GM21723 (cell line): ENCODE measurements at regions not wholly inside any gene's neighbourhood (a gene's known extent, or its start where the extent isn't known, plus 50 kb on each side); places are given as distances from the start of the nearest gene placed in this dataset.
"Not testable (repeated sequence)": the region's sequence is repeated elsewhere in the genome, so short reads cannot be mapped to it uniquely, and the experiment has no call there.

Experiments used
- ATAC-seq: cut with Tn5 transposase; IDR thresholded peaks from one replicate; pipeline ENCODE4 v1.9.1; 2021; ENCODE audit warnings: mild to moderate bottlenecking, moderate library complexity; ENCODE audit not compliant: unreplicated experiment

DNA sequence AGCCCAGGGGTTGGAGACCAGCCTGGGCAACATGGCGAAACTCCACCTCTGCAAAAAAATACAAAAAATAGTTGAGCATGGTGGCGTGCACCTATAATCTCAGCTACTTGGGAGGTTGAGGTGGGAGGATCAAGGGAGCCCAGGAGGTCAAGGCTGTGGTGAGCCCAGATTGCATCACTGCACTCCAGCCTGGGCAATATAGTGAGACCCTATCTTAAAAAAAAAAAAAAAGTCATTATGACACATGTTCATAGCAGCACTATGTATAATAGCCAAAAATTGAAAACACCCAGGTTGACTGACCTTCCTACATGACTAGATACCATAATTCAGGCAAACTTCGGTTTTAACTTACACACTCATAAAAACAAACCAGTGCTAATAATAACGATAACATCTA, 90.8 kb upstream of the RBPJ start:
- no peak for ATAC-seq

- ATAC-seq, result no peak
Measured at GRCh38 chr4:26233350-26233749, 87.5 kb upstream of the RBPJ start.

GRCh38 chr4:26235500-26235899, 85.3 kb upstream of the RBPJ start:
- no peak for ATAC-seq

- no peak for ATAC-seq
Measured at GRCh38 chr4:26237916-26238315, 82.9 kb upstream of the RBPJ start.

DNA sequence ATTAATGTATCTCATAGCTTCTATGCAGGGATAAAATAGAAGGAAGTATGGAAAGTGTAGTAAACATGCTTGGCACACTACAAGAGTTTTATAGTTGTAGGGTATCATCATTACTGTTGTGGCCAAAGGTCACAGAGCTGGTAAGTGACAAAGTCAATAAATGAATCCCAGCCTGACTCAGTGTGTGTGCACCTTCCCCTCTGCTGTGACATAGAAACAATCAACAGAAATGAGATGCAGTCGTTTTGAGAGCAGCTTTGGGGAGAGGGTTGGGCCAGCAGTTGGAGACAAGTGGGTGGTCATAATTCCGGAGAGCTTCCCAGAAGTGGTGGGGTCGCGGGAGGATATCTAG, 82.4 kb upstream of the RBPJ start:
- ATAC-seq, result no peak

DNA sequence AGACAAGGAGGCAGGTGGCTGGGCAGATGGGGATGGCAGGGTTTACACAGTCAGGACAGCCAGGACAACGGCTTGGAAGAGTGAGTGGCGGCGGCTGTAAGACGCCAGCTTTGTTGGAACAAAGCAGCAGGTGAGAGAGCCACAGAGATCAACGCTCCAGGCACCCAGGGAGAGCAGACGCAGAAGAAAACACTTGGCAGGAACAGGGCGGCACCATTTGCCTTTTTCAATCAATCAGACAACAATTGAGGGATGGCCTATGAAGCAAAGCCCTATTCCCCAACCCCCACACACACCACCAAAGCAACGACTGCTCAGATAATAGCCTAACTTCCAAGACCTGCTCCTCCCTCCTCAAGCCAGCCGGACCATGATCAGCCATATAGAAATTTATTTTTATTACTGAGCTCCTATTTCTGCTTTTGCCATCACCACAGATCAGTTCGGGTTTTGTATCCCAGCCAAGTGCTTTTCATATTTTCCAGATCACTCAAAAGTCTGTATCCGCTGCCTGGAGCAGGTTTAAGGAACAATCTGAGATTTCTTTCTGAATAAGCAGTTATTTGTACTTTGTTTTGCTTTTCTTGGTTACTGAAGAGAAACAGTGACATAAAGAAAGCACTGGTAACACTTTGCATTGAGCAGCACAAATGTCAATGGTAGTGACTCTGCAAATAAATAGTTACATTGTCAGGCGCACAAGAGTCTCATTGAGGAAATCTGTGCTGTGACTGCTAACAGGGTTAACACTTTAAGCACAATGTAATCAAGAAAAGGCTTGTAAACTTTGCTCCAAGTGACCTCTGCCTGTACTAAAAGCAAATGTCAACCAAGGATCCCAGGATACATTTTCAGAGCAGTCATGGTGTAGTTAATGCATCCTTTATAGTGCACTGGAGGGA, 81.8 kb upstream of the RBPJ start:
- ATAC-seq, result no peak

GRCh38 chr4:26239801-26240200, 81.0 kb upstream of the RBPJ start:
- ATAC-seq, result no peak

DNA sequence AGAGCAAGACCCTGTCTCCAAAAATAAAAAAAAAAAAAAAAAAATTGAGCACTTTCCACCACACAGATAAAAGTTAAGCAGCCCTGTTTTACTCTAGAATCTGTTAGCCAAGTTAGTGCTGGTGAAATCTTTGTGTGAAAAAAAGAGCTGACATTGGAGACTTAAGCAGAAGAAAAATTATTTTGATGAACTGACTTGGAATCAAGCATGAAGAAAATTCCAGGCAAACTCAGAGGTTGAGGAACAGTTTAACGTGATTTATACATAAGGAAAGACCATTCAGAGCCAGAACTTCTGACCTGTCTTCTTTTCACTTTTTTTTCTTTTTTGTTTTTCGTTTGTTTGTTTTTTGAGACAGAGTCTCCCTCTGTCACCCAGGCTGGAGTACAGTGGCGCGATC, 79.6 kb upstream of the RBPJ start:
- ATAC-seq, result no peak

GRCh38 chr4:26242451-26242850, 78.4 kb upstream of the RBPJ start:
- ATAC-seq, result no peak

DNA sequence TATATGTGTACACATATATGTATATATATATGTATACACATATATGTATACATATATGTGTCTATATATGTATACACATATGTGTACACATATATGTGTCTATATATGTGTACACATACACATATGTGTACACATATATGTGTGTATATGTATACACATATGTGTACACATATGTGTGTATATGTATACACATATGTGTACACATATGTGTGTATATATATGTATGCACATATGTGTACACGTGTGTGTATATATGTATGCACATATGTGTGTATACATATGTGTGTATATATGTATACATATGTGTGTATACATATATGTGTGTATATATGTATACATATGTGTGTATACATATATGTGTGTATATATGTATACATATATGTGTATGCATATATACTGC, 76.7 kb upstream of the RBPJ start:
- not testable (repeated sequence) for ATAC-seq

GRCh38 chr4:26248647-26249046, 72.2 kb upstream of the RBPJ start:
- ATAC-seq, result no peak

GRCh38 chr4:26252349-26253025, 68.3 kb upstream of the RBPJ start:
- no peak for ATAC-seq

DNA sequence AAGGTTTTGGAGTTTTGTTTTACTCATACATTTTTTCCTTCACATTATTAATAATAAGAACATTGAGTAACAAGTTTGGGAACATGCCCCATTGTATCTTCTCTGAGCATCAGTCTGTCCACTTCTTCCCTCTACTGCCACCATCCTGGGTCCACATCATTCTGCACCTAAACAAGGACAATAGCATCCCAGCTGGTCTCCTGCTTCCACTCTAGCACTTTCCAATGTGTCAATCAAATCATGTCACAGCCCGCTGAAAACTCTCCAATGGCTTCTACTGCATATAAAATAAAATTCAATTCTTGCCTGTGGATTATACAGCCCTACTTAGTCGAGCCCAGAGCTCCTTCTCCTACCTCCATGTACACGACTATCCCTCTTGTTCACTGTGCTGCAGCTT, 66.8 kb upstream of the RBPJ start:
- ATAC-seq, result no peak

- no peak for ATAC-seq
Measured at GRCh38 chr4:26255989-26256388, 64.8 kb upstream of the RBPJ start.

DNA sequence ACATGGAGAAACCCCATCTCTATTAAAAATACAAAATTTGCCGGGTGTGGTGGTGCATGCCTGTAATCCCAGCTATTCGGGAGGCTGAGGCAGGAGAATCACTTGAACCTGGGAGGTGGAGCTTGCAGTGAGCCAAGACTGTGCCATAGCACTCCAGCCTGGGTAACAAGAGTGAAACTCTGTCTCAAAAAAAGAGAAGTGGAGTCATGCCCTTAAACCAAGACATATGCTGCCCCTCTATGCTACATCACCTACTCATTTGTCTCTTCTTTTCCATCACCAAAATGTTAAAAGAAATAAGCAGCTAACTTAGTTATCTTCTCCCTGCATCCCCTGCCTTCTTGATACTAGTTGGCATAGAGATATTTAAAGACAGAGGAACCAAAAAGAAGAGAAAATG, 63.4 kb upstream of the RBPJ start:
- not testable (repeated sequence) for ATAC-seq

DNA sequence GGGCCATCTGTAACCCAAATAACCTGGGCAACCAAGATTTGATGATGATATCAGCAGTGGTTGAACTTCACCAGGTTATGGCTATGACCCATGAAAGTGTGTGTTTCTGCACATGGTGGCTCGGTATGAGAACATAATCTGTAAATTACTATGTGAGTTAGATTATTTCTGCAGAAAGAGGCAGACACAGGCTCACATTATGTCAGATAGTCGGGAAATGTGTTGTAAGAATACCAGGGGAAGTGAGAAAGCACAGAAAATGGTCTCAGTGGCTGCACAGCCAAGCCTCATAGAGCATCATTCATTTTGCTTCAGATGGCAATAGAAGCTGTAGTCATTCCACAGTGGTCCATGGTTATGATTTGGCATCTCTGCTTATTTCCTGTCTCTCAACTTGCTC, 63.0 kb upstream of the RBPJ start:
- ATAC-seq, result peak; percentile 74

DNA sequence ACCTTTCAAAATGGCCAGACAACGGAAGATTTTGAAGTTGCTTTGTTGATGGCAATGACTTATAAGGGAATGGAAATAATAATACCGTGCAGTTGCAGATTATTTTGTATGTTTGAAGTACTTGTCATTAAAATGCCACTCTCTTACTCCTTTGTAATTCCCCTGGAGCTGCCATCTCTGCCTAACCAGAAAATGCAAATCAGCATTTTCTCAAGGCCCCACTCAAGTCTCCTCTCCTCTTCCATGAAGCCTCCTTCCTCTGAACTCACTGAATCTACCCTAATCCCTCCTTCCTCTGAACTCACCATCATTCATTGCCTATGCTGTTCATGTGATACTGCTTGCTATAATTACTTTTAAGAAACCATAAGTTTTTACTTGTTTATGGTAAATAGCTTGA, 60.2 kb upstream of the RBPJ start:
- ATAC-seq, result no peak

DNA sequence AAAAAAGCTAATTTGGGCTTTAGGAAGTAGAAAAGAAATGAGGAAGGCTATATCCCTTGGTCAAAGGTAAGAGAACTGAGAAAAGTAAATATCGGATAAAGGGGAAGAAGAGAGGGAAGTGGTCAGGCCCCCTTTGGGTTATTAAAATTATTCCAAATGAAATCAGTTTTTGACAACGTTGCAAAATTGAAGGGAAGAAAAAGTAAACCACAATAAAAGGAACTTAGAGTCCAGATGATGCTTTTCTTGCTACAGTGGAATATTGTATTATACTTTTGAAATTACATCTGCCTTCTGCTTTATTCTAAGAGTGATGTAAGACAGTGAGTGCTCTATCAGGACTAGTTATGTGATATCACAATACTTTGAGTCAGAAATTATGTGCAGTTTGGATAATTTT, 59.4 kb upstream of the RBPJ start:
- ATAC-seq, result no peak

GRCh38 chr4:26263165-26263564, 57.6 kb upstream of the RBPJ start:
- no peak for ATAC-seq

- no peak for ATAC-seq
Measured at GRCh38 chr4:26264109-26264508, 56.7 kb upstream of the RBPJ start.

DNA sequence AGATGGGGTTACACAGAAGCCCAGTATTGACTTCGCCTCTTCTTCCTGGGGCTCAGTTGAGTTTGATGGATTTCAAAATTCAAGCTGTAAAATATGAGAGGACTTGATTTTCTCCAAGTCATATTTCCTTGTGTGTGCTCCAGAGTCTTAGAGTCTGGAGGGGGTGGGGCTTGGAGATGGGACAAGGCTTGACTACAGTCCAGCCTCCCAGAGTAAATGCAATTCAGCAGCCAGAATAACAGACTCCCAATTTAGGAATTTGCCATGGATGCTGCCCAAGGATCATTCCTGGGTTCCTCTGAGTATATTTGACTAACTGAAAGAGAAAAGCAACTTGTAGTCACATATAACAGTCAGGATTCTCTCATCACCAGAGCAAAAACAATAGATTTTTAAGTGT, 53.7 kb upstream of the RBPJ start:
- ATAC-seq, result no peak

- ATAC-seq, result no peak
Measured at GRCh38 chr4:26268246-26268645, 52.6 kb upstream of the RBPJ start.

DNA sequence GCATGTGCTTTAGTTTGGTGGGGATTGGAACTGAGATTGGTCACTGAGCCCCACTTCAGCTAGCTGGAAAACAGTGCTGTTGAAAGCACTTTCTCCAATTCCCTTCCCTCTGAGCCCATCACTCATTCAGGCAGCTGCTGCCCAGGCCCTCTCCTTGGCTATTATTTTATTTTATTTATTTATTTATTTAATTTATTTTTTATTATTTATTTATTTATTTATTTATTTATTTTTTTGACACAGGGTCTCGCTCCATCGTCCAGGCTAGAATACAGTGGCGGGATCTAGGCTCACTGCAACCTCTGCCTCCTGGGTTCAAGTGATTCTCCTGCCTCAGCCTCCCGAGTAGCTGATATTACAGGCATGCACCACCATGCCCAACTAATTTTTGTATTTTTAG, 51.8 kb upstream of the RBPJ start:
- ATAC-seq, result no peak
